Right atrium auricular region (tissue), 2 donors: ENCODE measurements at regions not wholly inside any gene's neighbourhood (a gene's known extent, or its start where the extent isn't known, plus 50 kb on each side); places are given as distances from the start of the nearest gene placed in this dataset.
"Not testable (repeated sequence)": the region's sequence is repeated elsewhere in the genome, so short reads cannot be mapped to it uniquely, and the experiment has no call there.

Experiments used
- DNase-seq: peaks from one replicate; pipeline ENCODE4 v3.0.0-alpha.2; 2019; ENCODE audit warnings: low spot score
- H3K27ac ChIP-seq, 2 donors: fragments of 200-600 bp; sonication (generic); 1 replicate in 1 of 2; 2 replicates in 1 of 2; pipeline ENCODE4 v1.5.1; 2016 to 2019
- H3K27me3 ChIP-seq, 2 donors: fragments of 200-600 bp; sonication (generic); one replicate each; pipeline versions ENCODE4 v1.5.1 to v1.6.0; 2017 to 2019
- H3K36me3 ChIP-seq: fragments of 200-600 bp; sonication (generic); one replicate; pipeline ENCODE4 v1.5.1; 2016
- H3K4me1 ChIP-seq, 2 donors: fragments of 200-600 bp; sonication (generic); one replicate each; pipeline versions ENCODE4 v1.5.1 to v1.6.0; 2017 to 2019
- H3K4me3 ChIP-seq, 2 donors: fragments of 200-600 bp; sonication (generic); 1 replicate in 1 of 2; 2 replicates in 1 of 2; pipeline ENCODE4 v1.5.1; 2017 to 2019; ENCODE audit warnings: mild to moderate bottlenecking in 1 of 2, moderate library complexity in 1 of 2
- H3K9me3 ChIP-seq, 2 donors: fragments of 200-600 bp; sonication (generic); one replicate each; pipeline ENCODE4 v1.5.1; 2019
- TF ChIP-seq, protein P1 (sequence below), 2 donors: fragments of 200-600 bp; sonication (generic); IDR thresholded peaks; one replicate each; pipeline ENCODE4 v1.5.1; 2019; ENCODE audit warnings: antibody characterized with exemption in 2 of 2

DNA sequence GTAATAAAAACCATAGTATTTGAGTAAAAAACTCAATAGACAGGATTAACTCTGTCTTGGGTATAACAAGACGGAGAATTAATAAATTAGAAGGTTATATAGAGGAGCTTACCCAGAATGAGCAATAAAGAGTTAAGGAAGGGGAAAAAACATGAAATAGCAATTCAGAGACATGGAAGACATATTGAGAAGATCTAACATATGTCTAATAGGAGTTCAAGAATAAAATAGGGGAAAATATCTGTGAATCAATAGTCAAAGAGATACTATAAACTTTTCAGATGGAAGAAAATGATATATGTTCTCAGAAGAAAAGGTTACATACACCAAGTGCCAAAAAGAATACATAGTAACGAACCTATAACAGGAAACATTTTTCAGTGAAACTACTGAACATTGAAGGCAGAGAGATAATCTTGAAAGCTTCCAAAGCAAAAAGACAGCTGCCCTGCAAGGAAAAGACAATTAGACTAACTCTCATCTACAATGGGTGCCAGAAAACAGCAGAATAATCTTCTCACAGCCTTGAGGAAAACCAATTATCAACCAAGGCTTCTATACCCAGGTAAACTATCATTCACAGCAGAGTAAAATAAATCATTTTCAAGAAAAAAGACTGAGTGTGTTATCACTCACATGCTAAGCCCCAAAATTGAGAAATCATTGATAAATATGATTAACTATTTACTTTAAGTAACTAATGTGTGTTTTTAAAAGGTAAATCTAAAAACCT, 106.0 kb downstream of the ENC1 start:
- H3K4me3 ChIP-seq: no peak overlapping the region
- no peaks in the 10 kb centered on the region for H3K36me3 ChIP-seq
- peaks cover 5 to 31% of the 10 kb centered on the region in 2 donors for H3K9me3 ChIP-seq
- peaks cover 0 to 14% of the 10 kb centered on the region in 2 donors for H3K4me1 ChIP-seq
- TF ChIP-seq, protein P1, sequence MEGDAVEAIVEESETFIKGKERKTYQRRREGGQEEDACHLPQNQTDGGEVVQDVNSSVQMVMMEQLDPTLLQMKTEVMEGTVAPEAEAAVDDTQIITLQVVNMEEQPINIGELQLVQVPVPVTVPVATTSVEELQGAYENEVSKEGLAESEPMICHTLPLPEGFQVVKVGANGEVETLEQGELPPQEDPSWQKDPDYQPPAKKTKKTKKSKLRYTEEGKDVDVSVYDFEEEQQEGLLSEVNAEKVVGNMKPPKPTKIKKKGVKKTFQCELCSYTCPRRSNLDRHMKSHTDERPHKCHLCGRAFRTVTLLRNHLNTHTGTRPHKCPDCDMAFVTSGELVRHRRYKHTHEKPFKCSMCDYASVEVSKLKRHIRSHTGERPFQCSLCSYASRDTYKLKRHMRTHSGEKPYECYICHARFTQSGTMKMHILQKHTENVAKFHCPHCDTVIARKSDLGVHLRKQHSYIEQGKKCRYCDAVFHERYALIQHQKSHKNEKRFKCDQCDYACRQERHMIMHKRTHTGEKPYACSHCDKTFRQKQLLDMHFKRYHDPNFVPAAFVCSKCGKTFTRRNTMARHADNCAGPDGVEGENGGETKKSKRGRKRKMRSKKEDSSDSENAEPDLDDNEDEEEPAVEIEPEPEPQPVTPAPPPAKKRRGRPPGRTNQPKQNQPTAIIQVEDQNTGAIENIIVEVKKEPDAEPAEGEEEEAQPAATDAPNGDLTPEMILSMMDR (IDR thresholded peaks at IDR 0.05): no peak
- H3K27me3 ChIP-seq: no peaks in the 10 kb centered on the region
- DNase-seq: no peak
- H3K27ac ChIP-seq: no peak overlapping the region

DNA sequence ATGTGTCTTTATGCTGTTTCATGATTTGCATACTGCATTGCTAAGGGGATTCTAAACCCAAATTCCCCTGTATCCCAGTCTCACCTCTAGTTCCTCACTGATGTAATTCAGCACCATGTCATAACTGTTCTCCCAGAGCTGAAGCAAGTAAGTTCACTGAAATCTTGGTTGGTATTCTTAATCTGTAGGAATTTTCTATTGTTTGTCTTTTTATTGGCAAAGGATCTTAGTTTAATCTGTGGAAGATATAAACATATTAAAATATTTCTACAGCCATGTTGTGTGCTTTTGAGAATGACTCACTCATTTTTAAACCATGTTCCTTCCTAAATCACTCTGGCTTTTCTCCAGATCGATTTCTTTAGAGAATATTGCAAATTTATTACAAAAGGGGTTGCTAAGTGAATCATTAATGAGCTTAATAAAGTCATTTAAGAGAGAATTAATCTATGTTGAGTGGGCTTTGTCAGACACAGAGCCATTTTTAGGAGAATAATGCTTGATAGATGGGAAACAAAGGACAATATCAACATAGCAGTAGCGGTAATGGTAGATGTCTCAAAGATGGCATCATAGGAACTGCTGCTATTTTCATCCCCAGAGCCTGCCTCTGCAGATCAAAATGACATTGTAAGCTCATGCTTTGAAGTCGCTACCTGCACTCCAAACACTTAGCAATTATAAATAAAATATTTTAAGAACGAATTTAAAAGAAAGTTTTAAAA, 110.0 kb downstream of the ENC1 start:
- no peak for DNase-seq
- H3K4me3 ChIP-seq: no peak overlapping the region
- peaks cover 5 to 31% of the 10 kb centered on the region in 2 donors for H3K9me3 ChIP-seq
- H3K27ac ChIP-seq: no peak overlapping the region
- no peaks in the 10 kb centered on the region for H3K4me1 ChIP-seq
- no peaks in the 10 kb centered on the region for H3K27me3 ChIP-seq
- no peaks in the 10 kb centered on the region for H3K36me3 ChIP-seq
- TF ChIP-seq, protein P1 (IDR thresholded peaks at IDR 0.05): no peak

DNA sequence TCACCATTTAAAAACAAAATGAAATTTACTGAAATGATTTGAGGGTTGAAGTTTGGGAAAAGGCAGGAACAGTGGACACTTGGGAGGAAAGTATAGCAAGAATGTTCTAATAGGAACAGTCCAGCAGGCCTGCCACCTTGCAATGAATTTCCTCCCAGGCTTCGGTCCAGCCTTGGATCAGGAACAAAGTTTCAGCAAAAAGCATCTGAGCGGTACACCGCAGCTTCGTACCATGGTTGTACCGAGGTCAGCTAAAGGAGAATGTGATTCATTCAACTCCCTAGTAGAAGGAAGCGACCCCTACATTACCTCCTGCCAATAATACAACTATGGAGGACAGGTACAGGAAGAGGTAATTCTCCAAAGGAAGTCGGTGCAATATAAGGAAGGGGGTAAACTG, 111.4 kb downstream of the ENC1 start:
- Histone ChIP-seq H3K4me1 (no peaks in the 10 kb centered on the region), H3K27me3 (no peaks in the 10 kb centered on the region), H3K36me3 (no peaks in the 10 kb centered on the region), H3K27ac (no peak overlapping the region), H3K4me3 (no peak overlapping the region), H3K9me3 (peaks cover 0 to 19% of the 10 kb centered on the region in 2 donors)
- TF ChIP-seq, protein P1 (IDR thresholded peaks at IDR 0.05): no peak
- no peak for DNase-seq

- Histone ChIP-seq H3K36me3 (no peaks in the 10 kb centered on the region), H3K9me3 (peaks cover 0 to 6% of the 10 kb centered on the region in 2 donors), H3K27me3 (no peaks in the 10 kb centered on the region), H3K27ac (no peak overlapping the region), H3K4me3 (no peak overlapping the region), H3K4me1 (no peaks in the 10 kb centered on the region)
- TF ChIP-seq, protein P1 (IDR thresholded peaks at IDR 0.05): no peak
- DNase-seq: no peak
These were observed 114.4 kb downstream of the ENC1 start for GRCh38 chr5:74526111-74526510.

DNA sequence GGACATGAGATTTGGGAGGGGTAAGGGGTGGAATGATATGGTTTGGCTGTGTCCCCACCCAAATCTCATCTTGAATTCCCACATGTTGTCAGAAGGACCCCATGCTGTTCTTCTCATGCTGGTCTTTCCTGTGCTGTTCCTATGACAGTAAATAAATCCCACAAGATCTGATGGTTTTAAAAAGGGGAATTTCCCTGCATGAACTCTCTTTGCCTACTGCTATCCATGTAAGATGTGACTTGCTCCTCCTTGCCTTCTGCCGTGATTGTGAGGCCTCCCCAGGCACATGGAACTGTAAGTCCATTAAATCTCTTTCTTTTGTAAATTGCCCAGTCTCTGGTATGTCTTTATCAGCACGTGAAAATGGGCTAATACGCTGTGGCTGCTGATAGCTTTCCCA, 115.8 kb downstream of the ENC1 start:
- H3K27ac ChIP-seq, DNase-seq, H3K4me3 ChIP-seq, H3K9me3 ChIP-seq, H3K36me3 ChIP-seq, H3K27me3 ChIP-seq, H3K4me1 ChIP-seq: not testable (repeated sequence)

DNA sequence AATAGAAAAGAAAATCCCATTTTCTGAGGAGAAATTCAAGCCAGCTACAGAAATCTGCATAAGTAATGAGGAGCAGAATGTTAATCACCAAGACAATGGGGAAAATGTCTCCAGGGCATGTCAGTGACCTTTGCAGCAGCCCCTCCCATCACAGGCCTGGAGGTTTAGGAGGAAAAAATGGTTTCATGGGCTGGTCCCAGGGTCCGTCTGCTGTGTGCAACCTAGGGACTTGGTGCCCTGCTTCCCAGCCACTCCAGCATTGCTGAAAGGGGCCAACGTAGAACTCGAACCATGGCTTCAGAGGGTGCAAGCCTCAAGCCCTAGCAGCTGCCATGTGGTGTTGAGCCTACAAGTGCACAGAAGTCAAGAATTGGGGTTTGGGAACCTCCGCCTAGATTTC, 116.8 kb downstream of the ENC1 start:
- H3K27ac ChIP-seq, H3K4me1 ChIP-seq, H3K27me3 ChIP-seq, H3K36me3 ChIP-seq, DNase-seq, H3K9me3 ChIP-seq, H3K4me3 ChIP-seq: not testable (repeated sequence)

- H3K4me1 ChIP-seq, H3K36me3 ChIP-seq, H3K9me3 ChIP-seq, H3K27ac ChIP-seq, H3K27me3 ChIP-seq, DNase-seq, H3K4me3 ChIP-seq: not testable (repeated sequence)
These were observed 117.7 kb downstream of the ENC1 start for GRCh38 chr5:74522838-74523237.
